Nephron progenitor cell (in vitro differentiated cells): ENCODE measurements at regions not wholly inside any gene's neighbourhood (a gene's known extent, or its start where the extent isn't known, plus 50 kb on each side); places are given as distances from the start of the nearest gene placed in this dataset.

Experiments
- DNase-seq: peaks from one replicate; pipeline ENCODE4 v3.0.0; 2021
- H3K27ac Mint-ChIP-seq: 2 replicates; pipeline ENCODE4 v1.8.0; 2021; ENCODE audit warnings: mild to moderate bottlenecking, moderate library complexity, mixed read lengths
- H3K27me3 Mint-ChIP-seq: 2 replicates; pipeline ENCODE4 v1.8.0; 2021; ENCODE audit warnings: mild to moderate bottlenecking, low read depth, mixed read lengths; ENCODE audit not compliant: poor library complexity
- H3K36me3 Mint-ChIP-seq: 2 replicates; pipeline ENCODE4 v1.8.0; 2021; ENCODE audit warnings: low read depth, mixed read lengths
- H3K4me1 Mint-ChIP-seq: 2 replicates; pipeline ENCODE4 v1.8.0; 2021; ENCODE audit warnings: mixed read lengths
- H3K4me3 Mint-ChIP-seq: 2 replicates; pipeline ENCODE4 v1.8.0; 2021; ENCODE audit warnings: mild to moderate bottlenecking, moderate library complexity, mixed read lengths
- H3K9me3 Mint-ChIP-seq: 2 replicates; pipeline ENCODE4 v1.8.0; 2021; ENCODE audit warnings: mild to moderate bottlenecking, moderate library complexity, mixed read lengths
- CTCF ChIP-seq: fragments of 200-600 bp; sonication (generic); IDR thresholded peaks from 2 replicates; pipeline ENCODE4 v1.5.0; 2021; ENCODE audit warnings: antibody characterized with exemption

DNA sequence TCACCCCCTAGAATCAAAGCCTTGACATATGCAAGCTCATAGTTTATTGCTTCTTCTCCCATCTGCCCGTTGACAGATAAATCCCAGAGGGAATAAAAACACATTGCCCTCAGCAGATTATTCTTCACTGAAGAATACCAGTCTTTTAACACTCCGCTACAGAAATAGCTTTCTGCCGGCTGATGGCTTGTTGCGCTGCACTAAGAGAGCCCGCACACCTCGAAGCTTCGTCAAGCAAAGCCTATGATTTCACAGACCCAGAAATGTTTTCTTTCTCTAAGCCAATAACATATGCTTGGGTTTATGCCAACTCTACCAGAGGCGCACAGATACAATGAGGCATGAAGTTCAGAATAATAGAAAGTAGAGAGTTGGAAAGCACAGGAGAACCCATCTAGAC, 208.9 kb upstream of the FOXQ1 start:
- Mint-ChIP-seq H3K4me3 (no peak overlapping the region), H3K27me3 (peaks cover 25% of the 10 kb centered on the region)
- no peak for TF ChIP-seq CTCF

DNA sequence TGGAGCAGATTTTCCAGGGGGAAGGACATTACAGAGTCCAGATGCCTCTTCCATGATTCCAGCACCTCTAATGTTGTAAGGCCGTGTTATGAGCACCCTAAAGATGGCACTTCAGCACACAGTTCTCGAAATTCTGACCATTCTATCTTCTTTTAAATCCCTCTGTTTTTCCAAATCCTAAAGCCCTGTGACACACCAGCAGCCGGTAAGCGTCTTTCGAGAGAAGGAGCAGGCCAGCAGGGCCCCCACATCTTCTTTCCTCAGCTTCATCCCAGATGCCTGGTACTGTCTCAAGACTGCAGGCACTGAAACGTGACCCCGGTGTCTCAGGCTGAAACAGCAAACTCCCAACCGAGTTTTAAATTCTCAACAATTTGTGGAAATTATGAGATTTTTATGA, 211.6 kb upstream of the FOXQ1 start:
- no peaks in the 10 kb centered on the region for H3K36me3 Mint-ChIP-seq
- H3K4me3 Mint-ChIP-seq, result no peak overlapping the region
- H3K27ac Mint-ChIP-seq, result peak overlapping the region; percentile 13
- H3K4me1 Mint-ChIP-seq, result peaks cover 27% of the 10 kb centered on the region
- TF ChIP-seq CTCF, result no peak
- no peak for DNase-seq
- no peaks in the 10 kb centered on the region for H3K9me3 Mint-ChIP-seq
- peaks cover 28% of the 10 kb centered on the region for H3K27me3 Mint-ChIP-seq

More for the DNA sequence above, 208.9 kb upstream of the FOXQ1 start:
- Mint-ChIP-seq H3K27ac (no peak overlapping the region), H3K36me3 (no peaks in the 10 kb centered on the region), H3K9me3 (peaks cover 11% of the 10 kb centered on the region), H3K4me1 (peaks cover 27% of the 10 kb centered on the region)
- DNase-seq, result no peak

- no peaks in the 10 kb centered on the region for H3K9me3 Mint-ChIP-seq
- DNase-seq, result no peak
- TF ChIP-seq CTCF, result no peak
- H3K4me1 Mint-ChIP-seq, result peaks cover 27% of the 10 kb centered on the region
- H3K27me3 Mint-ChIP-seq, result peaks cover 26% of the 10 kb centered on the region
- no peak overlapping the region for H3K4me3 Mint-ChIP-seq
- H3K27ac Mint-ChIP-seq, result no peak overlapping the region
- no peaks in the 10 kb centered on the region for H3K36me3 Mint-ChIP-seq
These were observed 212.6 kb upstream of the FOXQ1 start for GRCh38 chr6:1099264-1099663.

DNA sequence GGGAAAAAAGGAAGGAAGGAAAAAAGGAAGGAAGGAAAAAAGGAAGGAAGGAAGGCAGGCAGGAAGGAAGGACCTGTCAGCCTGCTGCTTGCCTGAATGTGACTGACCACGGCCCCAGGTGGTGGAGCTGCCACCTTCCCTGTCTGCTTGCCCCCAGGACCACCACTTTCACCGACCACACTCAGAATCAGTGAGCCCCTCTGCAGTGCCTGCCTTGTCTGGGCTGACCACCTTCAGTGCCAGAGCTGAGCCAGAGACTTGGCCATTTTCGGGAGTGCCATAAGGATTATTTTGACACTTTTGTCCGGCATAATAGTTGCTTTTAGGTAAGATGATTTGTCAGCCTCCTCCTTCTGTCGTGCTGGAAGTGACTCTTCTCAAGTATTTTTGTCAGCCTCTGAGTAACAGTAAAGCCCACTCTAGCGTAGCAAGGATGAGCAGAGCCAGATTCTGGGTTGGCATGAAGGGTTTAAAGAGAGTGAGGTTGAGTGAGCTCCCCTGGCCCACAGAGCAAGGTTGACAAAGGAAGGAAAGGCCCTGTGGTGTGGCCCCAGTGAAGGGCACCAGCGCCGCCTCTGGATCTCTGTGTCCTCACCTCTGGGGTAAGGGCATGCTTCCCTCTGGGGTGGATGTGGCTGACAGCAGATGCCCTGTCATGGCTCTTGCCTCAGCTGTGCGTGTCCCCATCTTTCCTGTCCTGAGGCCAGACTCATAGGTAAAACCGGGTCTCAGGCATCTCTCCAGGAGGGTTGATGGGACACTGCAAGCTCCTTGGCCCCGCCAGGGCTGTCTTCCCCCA, 214.7 kb upstream of the FOXQ1 start:
- H3K36me3 Mint-ChIP-seq, result no peaks in the 10 kb centered on the region
- H3K4me3 Mint-ChIP-seq, result no peak overlapping the region
- peak overlapping the region; percentile 37 for H3K27ac Mint-ChIP-seq
- H3K9me3 Mint-ChIP-seq, result no peaks in the 10 kb centered on the region
- no peak for DNase-seq
- no peak for TF ChIP-seq CTCF
- peaks cover 23% of the 10 kb centered on the region for H3K4me1 Mint-ChIP-seq
- H3K27me3 Mint-ChIP-seq, result peaks cover 20% of the 10 kb centered on the region

- Mint-ChIP-seq H3K36me3 (no peaks in the 10 kb centered on the region), H3K4me1 (peaks cover 5% of the 10 kb centered on the region), H3K27ac (no peak overlapping the region), H3K4me3 (no peak overlapping the region), H3K9me3 (no peaks in the 10 kb centered on the region), H3K27me3 (peaks cover 22% of the 10 kb centered on the region)
- no peak for TF ChIP-seq CTCF
- no peak for DNase-seq
These were observed 217.6 kb upstream of the FOXQ1 start for GRCh38 chr6:1094306-1094705.

DNA sequence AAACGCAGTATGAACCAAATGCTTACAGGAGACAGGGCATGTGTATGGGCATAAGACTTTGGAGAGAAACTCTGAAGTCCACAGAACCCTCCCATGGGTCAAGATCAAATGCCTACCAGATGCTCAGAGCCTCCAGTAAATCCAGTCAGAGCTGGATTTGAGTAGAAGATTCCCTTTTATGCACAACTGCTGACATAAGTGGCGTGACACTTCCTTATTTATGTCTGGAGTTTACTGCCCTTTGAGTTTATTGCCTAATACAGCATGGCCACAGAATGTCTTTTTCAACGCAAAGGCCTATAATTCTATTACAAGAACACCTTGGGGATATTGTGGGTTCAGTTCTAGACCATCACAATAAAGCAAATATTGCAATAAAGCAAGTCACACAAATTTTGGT, 220.0 kb upstream of the FOXQ1 start:
- no peak overlapping the region for H3K4me3 Mint-ChIP-seq
- no peak for DNase-seq
- H3K27me3 Mint-ChIP-seq, result peaks cover 15% of the 10 kb centered on the region
- no peaks in the 10 kb centered on the region for H3K36me3 Mint-ChIP-seq
- TF ChIP-seq CTCF, result no peak
- peaks cover 15% of the 10 kb centered on the region for H3K4me1 Mint-ChIP-seq
- no peaks in the 10 kb centered on the region for H3K9me3 Mint-ChIP-seq
- H3K27ac Mint-ChIP-seq, result no peak overlapping the region
